ENCODE measurements at regions not wholly inside any gene's neighbourhood (a gene's known extent, or its start where the extent isn't known, plus 50 kb on each side); places are given as distances from the start of the nearest gene placed in this dataset.

DNA sequence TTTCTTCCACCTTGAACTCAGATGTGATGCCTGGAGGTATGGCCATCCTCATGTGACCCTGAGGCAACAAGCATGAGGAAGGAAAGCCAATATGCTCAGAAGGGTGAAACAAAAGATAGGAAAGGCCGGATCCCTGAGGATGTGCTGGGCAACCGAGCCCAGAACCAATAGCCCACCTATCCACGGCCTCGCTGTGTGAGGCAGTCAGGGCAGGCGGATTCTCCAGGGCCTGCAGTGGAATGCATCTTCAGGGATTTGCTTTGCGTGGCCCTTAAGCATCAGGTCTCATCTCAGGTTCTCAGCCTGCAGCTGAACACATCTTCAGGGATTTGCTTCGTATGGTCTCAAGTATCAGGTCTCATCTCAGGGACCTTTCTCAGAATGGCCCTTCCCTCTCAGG lies 139.8 kb downstream of the ANKRD60 start:
- Histone ChIP-seq H2AFZ (ENCODE audit: control insufficient read depth, low read depth, low read length) (no peak overlapping the region), H3K9ac (ENCODE audit: control insufficient read depth, insufficient read depth, low read length) (no peak overlapping the region), H3K9me3 (replicated peaks; ENCODE audit: control insufficient read depth, insufficient read depth, low read length) (no peaks in the 10 kb centered on the region), H3K4me1 (ENCODE audit: control insufficient read depth, insufficient read depth, low read length) (no peaks in the 10 kb centered on the region), H3K4me2 (ENCODE audit: control insufficient read depth, insufficient read depth) (no peak overlapping the region), H3K27me3 (replicated peaks in 1 of 2; ENCODE audit: control insufficient read depth in 2 of 2, insufficient read depth in 2 of 2, low read length in 1 of 2) (peaks cover 2 to 6% of the 10 kb centered on the region in 2 experiments; a peak in 3 of 4 replicates), H4K20me1 (ENCODE audit: control insufficient read depth, insufficient read depth) (no peaks in the 10 kb centered on the region), H3K79me2 (ENCODE audit: control insufficient read depth, insufficient read depth, low read length) (no peaks in the 10 kb centered on the region), H3K27ac (ENCODE audit: control insufficient read depth, insufficient read depth) (no peak overlapping the region), H3K36me3 (ENCODE audit: control insufficient read depth in 2 of 2, insufficient read depth in 2 of 2, low read length in 1 of 2) (no peaks in the 10 kb centered on the region), H3K4me3 (no peak overlapping the region)
- no peak for ATAC-seq
- in situ Hi-C loops (cut with MboI) = loop anchor here (5.0 kb wide), 1 partner anchor 49 kb away; no protein-coding TSS in a partner anchor
- ChIA-PET CTCF (interaction anchor here (0.8 to 3.4 kb wide), 3 partner anchors 23 to 492 kb away, joined by 3 to 48 read pairs (median 6); no protein-coding TSS in a partner anchor), RAD21 (ENCODE audit: unreplicated experiment) (interaction anchor here (1.2 to 2.9 kb wide), 3 partner anchors 9 to 487 kb away, joined by 3 to 21 read pairs (median 4); no protein-coding TSS in a partner anchor), SMC1A (ENCODE audit: uncharacterized antibody, unreplicated experiment) (interaction anchor here (0.7 to 0.8 kb wide), 2 partner anchors 435 to 483 kb away, joined by 3 to 4 read pairs; no protein-coding TSS in a partner anchor), POLR2A (no interaction called here)
- no peak for FAIRE-seq
- no peak for TF ChIP-seq GABPA (IDR thresholded peaks at IDR 0.05; ENCODE audit: low read depth)
- no peak for TF ChIP-seq TCF7 (IDR thresholded peaks at IDR 0.05; ENCODE audit: borderline replicate concordance)
- TF ChIP-seq HDAC2 (IDR thresholded peaks at IDR 0.05) = no peak
- TF ChIP-seq IKZF1 (conservative IDR thresholded peaks at IDR 0.05) = no peak
- no peak for TF ChIP-seq MEF2B (IDR thresholded peaks at IDR 0.05; ENCODE audit: partially characterized antibody, poor library complexity, severe bottlenecking)
- no peak for TF ChIP-seq ETV6 (conservative IDR thresholded peaks at IDR 0.05 in 1 of 2, IDR thresholded peaks at IDR 0.05 in 1 of 2; ENCODE audit: borderline replicate concordance in 1 of 2, low read depth in 1 of 2)
- TF ChIP-seq ZNF207 (IDR thresholded peaks at IDR 0.05; ENCODE audit: borderline replicate concordance) = no peak
- TF ChIP-seq RFX5 (IDR thresholded peaks at IDR 0.05; ENCODE audit: low read depth, low read length) = no peak
- no peak for TF ChIP-seq SREBF1 (IDR thresholded peaks at IDR 0.05; ENCODE audit: low read length)
- no peak for TF ChIP-seq JUNB (IDR thresholded peaks at IDR 0.05)
- TF ChIP-seq NRF1 (conservative IDR thresholded peaks at IDR 0.05; ENCODE audit: low read depth, low read length) = no peak
- no peak for TF ChIP-seq FOS (IDR thresholded peaks at IDR 0.05; ENCODE audit: borderline replicate concordance, extremely low read depth, insufficient read length)
- TF ChIP-seq, protein P1, sequence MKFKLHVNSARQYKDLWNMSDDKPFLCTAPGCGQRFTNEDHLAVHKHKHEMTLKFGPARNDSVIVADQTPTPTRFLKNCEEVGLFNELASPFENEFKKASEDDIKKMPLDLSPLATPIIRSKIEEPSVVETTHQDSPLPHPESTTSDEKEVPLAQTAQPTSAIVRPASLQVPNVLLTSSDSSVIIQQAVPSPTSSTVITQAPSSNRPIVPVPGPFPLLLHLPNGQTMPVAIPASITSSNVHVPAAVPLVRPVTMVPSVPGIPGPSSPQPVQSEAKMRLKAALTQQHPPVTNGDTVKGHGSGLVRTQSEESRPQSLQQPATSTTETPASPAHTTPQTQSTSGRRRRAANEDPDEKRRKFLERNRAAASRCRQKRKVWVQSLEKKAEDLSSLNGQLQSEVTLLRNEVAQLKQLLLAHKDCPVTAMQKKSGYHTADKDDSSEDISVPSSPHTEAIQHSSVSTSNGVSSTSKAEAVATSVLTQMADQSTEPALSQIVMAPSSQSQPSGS (IDR thresholded peaks at IDR 0.05; ENCODE audit: low read length) = no peak
- no peak for TF ChIP-seq KAT2A (conservative IDR thresholded peaks at IDR 0.05; ENCODE audit: control insufficient read depth, low read depth, low read length)
- no peak for TF ChIP-seq JUND (IDR thresholded peaks at IDR 0.05; ENCODE audit: low read depth, low read length)
- no peak for TF ChIP-seq SUZ12 (IDR thresholded peaks at IDR 0.05; ENCODE audit: unreplicated experiment)
- TF ChIP-seq ZNF217 (IDR thresholded peaks at IDR 0.05) = no peak
- no peak for TF ChIP-seq EED (IDR thresholded peaks at IDR 0.05; ENCODE audit: low read depth)
- no peak for TF ChIP-seq BCL11A (IDR thresholded peaks at IDR 0.05; ENCODE audit: low read depth, low read length)
- intact Hi-C loops (cut with micrococcal nuclease; ENCODE audit: unreplicated experiment) = no loop called here
- BruUV-seq (replicated peaks) = no TSS peak
- no peak for DNase-seq (ENCODE audit: low read depth, low spot score)
- 17% methylated on average over 7 of the region's 7 CpGs for WGBS (ENCODE audit: insufficient coverage, insufficient replicate concordance, low lambda C conversion rate, missing lambda C conversion rate)

All from GM12878 (cell line).